Gastroesophageal sphincter (tissue), 4 donors: ENCODE measurements at regions not wholly inside any gene's neighbourhood (a gene's known extent, or its start where the extent isn't known, plus 50 kb on each side); places are given as distances from the start of the nearest gene placed in this dataset.
"Not testable (repeated sequence)": the region's sequence is repeated elsewhere in the genome, so short reads cannot be mapped to it uniquely, and the experiment has no call there.

Source experiments
- ATAC-seq: fragments of 150-250 bp; one replicate; pipeline ENCODE4 v1.9.1; 2016; ENCODE audit warnings: mild to moderate bottlenecking, moderate library complexity
- H3K27ac ChIP-seq, 4 donors: fragments of 200-600 bp; sonication (generic) in 3 of 4; 1 replicate in 3 of 4; 2 replicates in 1 of 4; pipeline ENCODE4 v1.5.1; 2016 to 2019
- H3K27me3 ChIP-seq: fragments of 200-600 bp; sonication (generic); one replicate; pipeline ENCODE4 v1.5.1; 2019
- H3K36me3 ChIP-seq, 2 donors: fragments of 200-600 bp; sonication (generic); one replicate each; pipeline ENCODE4 v1.5.1; 2019; ENCODE audit warnings: control low read depth in 1 of 2
- H3K4me1 ChIP-seq, 3 donors: fragments of 200-600 bp; sonication (generic); 1 replicate in 2 of 3; 2 replicates in 1 of 3; pipeline ENCODE4 v1.5.1; 2016 to 2019; ENCODE audit warnings: control low read depth in 2 of 3
- H3K4me3 ChIP-seq, 2 donors: fragments of 200-600 bp; sonication (generic); one replicate each; pipeline ENCODE4 v1.5.1; 2019; ENCODE audit warnings: mild to moderate bottlenecking in 1 of 2, moderate library complexity in 1 of 2
- H3K9me3 ChIP-seq, 3 donors: fragments of 200-600 bp; sonication (generic); one replicate each; pipeline ENCODE4 v1.5.1; 2017 to 2019; ENCODE audit warnings: control low read depth in 2 of 3
- CTCF ChIP-seq, 4 experiments: fragments of 200-600 bp in 2 of 4; fragments of 450-650 bp in 2 of 4; sonication (generic) in 1 of 4; IDR thresholded peaks; one replicate each; pipeline ENCODE4 v1.5.1; 2017 to 2019; ENCODE audit warnings: antibody characterized with exemption in 4 of 4, mild to moderate bottlenecking in 2 of 4, moderate library complexity in 2 of 4
- EP300 ChIP-seq: sonication (generic); formaldehyde crosslinking; IDR thresholded peaks from one replicate; pipeline ENCODE4 v1.6.1; 2017; ENCODE audit warnings: antibody characterized with exemption, mild to moderate bottlenecking
- POLR2A ChIP-seq, 2 donors: fragments of 450-650 bp; IDR thresholded peaks; one replicate each; pipeline ENCODE4 v1.6.1; 2017; ENCODE audit warnings: antibody characterized with exemption in 2 of 2, mild to moderate bottlenecking in 2 of 2, moderate library complexity in 1 of 2
- POLR2AphosphoS5 ChIP-seq: sonication (generic); formaldehyde crosslinking; IDR thresholded peaks from one replicate; pipeline ENCODE4 v1.6.1; 2017; ENCODE audit warnings: antibody characterized with exemption
- WGBS, 2 donors: methylation state at CpG; one replicate each; pipeline ENCODE4 v1.1.5; 2018; ENCODE audit warnings: low coverage in 1 of 2; 5-methylcytosine and 5-hydroxymethylcytosine counted together

- H3K9me3 ChIP-seq: no peaks in the 10 kb centered on the region
- no peaks in the 10 kb centered on the region for H3K4me1 ChIP-seq
- no peaks in the 10 kb centered on the region for H3K36me3 ChIP-seq
- no peaks in the 10 kb centered on the region for H3K27me3 ChIP-seq
- no peak overlapping the region for H3K4me3 ChIP-seq
- 48 to 54% methylated on average over 3 of the region's 3 CpGs for WGBS, 2 donors
- ATAC-seq: no peak
- H3K27ac ChIP-seq: no peak overlapping the region
- TF ChIP-seq CTCF (IDR thresholded peaks at IDR 0.05) (no peak), POLR2A (IDR thresholded peaks at IDR 0.05) (no peak), POLR2AphosphoS5 (no peak), EP300 (no peak)
These were observed 85.0 kb upstream of the SEL1L start for GRCh38 chr14:81618695-81619094.

- ATAC-seq: no peak
- TF ChIP-seq CTCF (IDR thresholded peaks at IDR 0.05) (no peak), POLR2A (IDR thresholded peaks at IDR 0.05) (no peak), POLR2AphosphoS5 (no peak), EP300 (no peak)
- no peaks in the 10 kb centered on the region for H3K9me3 ChIP-seq
- H3K36me3 ChIP-seq: no peaks in the 10 kb centered on the region
- H3K27ac ChIP-seq: no peak overlapping the region
- H3K4me1 ChIP-seq: no peaks in the 10 kb centered on the region
- no peaks in the 10 kb centered on the region for H3K27me3 ChIP-seq
- no peak overlapping the region for H3K4me3 ChIP-seq
- 50 to 78% methylated on average over 1 to 6 of the region's 6 CpGs for WGBS, 2 donors
These were observed 86.2 kb upstream of the SEL1L start for GRCh38 chr14:81619816-81620215.

DNA sequence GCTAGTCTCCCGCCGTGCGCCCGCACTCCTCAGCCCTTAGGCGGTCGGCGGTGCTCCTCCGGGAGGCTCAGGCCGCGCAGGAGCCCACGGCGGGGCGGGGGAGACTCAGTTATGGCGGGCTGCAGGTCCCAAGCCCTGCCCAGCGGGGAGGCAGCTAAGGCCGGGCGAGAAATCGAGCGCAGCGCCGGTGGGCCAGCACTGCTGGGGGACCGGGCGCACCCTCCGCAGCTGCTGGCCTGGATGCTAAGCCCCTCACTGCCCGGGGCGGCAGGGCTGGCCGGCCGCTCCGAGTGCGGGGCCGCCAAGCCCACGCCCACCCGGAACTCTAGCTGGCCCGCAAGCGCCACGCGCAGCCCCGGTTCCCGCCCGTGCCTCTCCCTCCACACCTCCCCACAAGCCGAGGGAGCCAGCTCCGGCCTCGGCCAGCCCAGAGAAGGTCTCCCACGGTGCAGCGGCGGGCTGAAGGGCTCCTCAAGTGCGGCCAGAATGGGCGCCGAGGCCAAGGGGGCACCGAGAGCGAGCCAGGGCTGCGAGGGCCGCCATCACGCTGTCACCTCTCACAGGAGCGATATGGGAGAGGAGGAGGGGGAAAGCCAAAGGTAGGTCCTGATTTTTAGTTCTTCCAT is 90.2 kb upstream of the SEL1L start:
- H3K36me3 ChIP-seq, H3K27ac ChIP-seq, H3K4me1 ChIP-seq, H3K27me3 ChIP-seq, H3K9me3 ChIP-seq, ATAC-seq, H3K4me3 ChIP-seq: not testable (repeated sequence)
- WGBS, 2 donors: 96% methylated on average over 5 of the region's 55 CpGs; no CpG with 5 or more reads in 1 of the 2 donors

GRCh38 chr14:81625343-81625742 is 91.7 kb upstream of the SEL1L start:
- ATAC-seq: no peak
- Histone ChIP-seq H3K4me1 (no peaks in the 10 kb centered on the region), H3K9me3 (no peaks in the 10 kb centered on the region), H3K4me3 (no peak overlapping the region), H3K36me3 (no peaks in the 10 kb centered on the region), H3K27ac (no peak overlapping the region), H3K27me3 (no peaks in the 10 kb centered on the region)
- TF ChIP-seq EP300 (no peak), POLR2AphosphoS5 (no peak), CTCF (IDR thresholded peaks at IDR 0.05) (peak in 2 of 4 experiments; percentile 21 to 39)
- WGBS, 2 donors: 4 to 13% methylated on average over 1 of the region's 1 CpG

GRCh38 chr14:81632157-81632556 is 98.5 kb upstream of the SEL1L start:
- H3K36me3 ChIP-seq: no peaks in the 10 kb centered on the region
- H3K27me3 ChIP-seq: no peaks in the 10 kb centered on the region
- no peaks in the 10 kb centered on the region for H3K4me1 ChIP-seq
- no peaks in the 10 kb centered on the region for H3K9me3 ChIP-seq
- H3K27ac ChIP-seq: no peak overlapping the region
- no peak for ATAC-seq
- TF ChIP-seq CTCF (IDR thresholded peaks at IDR 0.05): no peak
- no peak overlapping the region for H3K4me3 ChIP-seq

DNA sequence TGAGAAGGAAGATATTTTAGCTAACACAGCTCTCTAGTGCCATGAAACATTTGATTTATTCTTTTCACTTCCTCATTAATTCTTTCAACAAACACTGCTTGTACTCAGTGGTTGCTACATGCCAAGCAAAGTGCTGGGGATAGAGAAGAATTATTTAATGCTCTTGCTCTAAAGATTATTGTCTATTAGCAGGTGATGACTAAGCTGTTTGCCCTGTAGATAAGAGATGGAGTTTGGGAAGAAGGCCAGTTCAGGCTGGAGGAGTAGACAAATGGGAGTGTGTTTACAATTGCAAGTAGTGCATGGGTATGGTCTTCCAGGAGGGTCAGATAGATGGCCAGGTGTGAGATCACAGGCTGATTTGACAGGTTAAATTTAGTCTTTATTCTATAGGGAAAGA is 99.8 kb upstream of the SEL1L start:
- H3K27ac ChIP-seq: no peak overlapping the region
- no peak for ATAC-seq

More for the DNA sequence above, 99.8 kb upstream of the SEL1L start:
- H3K9me3 ChIP-seq: no peaks in the 10 kb centered on the region
- H3K36me3 ChIP-seq: no peaks in the 10 kb centered on the region
- H3K4me1 ChIP-seq: no peaks in the 10 kb centered on the region
- no peaks in the 10 kb centered on the region for H3K27me3 ChIP-seq
- no peak for TF ChIP-seq EP300
- TF ChIP-seq POLR2A (IDR thresholded peaks at IDR 0.05): no peak
- no peak for TF ChIP-seq POLR2AphosphoS5
- no peak for TF ChIP-seq CTCF (IDR thresholded peaks at IDR 0.05)
- H3K4me3 ChIP-seq: no peak overlapping the region
